Stomach (tissue), 4 donors: ENCODE measurements at regions not wholly inside any gene's neighbourhood (a gene's known extent, or its start where the extent isn't known, plus 50 kb on each side); places are given as distances from the start of the nearest gene placed in this dataset.

Source experiments
- CTCF ChIP-seq, 7 experiments: fragments of 450-650 bp in 4 of 7; fragments of 200-600 bp in 3 of 7; sonication (generic) in 3 of 7; IDR thresholded peaks; one replicate each; pipeline ENCODE4 v1.5.1; 2016 to 2019; ENCODE audit warnings: antibody characterized with exemption in 7 of 7, control low read depth in 2 of 7, mild to moderate bottlenecking in 1 of 7
- EP300 ChIP-seq: sonication (generic); formaldehyde crosslinking; IDR thresholded peaks from one replicate; pipeline ENCODE4 v1.6.1; 2017; ENCODE audit warnings: antibody characterized with exemption
- POLR2A ChIP-seq, 4 donors: fragments of 450-650 bp; IDR thresholded peaks; one replicate each; pipeline ENCODE4 v1.6.1; 2016; ENCODE audit warnings: antibody characterized with exemption in 4 of 4, control low read depth in 2 of 4, mild to moderate bottlenecking in 1 of 4, moderate library complexity in 1 of 4
- POLR2AphosphoS5 ChIP-seq, 3 donors: sonication (generic); formaldehyde crosslinking; IDR thresholded peaks; one replicate each; pipeline ENCODE4 v1.6.1; 2016; ENCODE audit warnings: antibody characterized with exemption in 3 of 3

GRCh38 chr5:152218694-152219093 lies 186.4 kb downstream of the NMUR2 start:
- TF ChIP-seq CTCF (IDR thresholded peaks at IDR 0.05) (no peak), POLR2A (IDR thresholded peaks at IDR 0.05) (no peak), POLR2AphosphoS5 (IDR thresholded peaks at IDR 0.05) (no peak), EP300 (no peak)
